ENCODE measurements at regions not wholly inside any gene's neighbourhood (a gene's known extent, or its start where the extent isn't known, plus 50 kb on each side); places are given as distances from the start of the nearest gene placed in this dataset.

DNA sequence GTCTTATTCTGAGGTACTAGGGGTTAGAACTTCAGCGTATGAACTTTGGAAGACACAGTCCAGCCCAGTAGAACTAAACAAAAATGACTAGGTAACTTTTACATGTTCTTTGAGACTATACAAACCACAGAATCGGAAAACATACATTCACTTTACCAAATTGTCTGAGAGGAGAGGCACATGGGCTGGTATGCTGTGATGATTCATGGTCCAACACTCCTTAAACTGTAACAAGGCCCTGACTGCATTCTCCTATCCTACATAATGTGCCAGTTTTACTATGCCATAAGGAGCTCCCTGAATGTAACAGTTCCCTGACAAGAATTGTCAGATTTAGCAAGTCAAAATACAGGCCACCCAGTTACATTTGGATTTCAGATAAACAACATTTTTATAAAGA lies 640.0 kb downstream of the RAB28 start:
- no peak for DNase-seq

DNA sequence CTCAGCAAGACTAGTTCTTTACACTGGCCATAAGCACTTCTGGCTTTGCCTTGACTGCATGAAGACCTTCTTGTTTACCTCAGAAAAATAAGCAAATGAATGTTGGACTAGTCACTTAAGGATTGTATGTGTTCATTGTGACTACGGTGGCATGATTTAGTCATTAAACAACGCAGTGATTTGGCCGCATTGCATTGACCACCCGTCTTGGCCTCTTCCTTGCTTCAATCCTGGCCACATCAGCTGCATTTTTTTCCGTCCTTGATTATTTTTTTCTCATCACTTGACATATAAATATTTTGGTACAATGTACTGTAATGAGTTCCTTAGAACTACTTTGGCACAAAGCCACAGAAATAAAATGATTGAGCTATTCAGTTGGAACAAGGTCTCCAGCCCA lies 656.2 kb downstream of the RAB28 start:
- no peak for DNase-seq

DNA sequence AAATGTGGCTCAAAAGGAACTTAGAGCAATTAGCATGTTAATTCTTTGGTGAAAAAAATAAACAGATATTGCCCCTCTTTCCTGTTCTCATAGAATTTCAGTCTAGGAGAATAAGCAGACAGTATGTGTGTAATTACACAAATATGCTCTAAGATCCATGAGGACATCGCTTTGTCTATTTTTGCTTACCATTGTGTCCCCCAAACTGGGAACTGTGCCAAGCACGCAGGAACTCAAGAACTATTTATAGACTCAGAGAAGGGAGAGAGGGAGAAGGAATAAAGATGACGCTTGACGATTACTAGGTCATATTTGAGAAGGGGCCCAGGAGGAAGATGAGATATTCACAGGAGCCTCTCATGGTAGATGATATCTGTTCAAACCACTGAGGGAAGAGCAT lies 692.6 kb downstream of the RAB28 start:
- no peak for DNase-seq

DNA sequence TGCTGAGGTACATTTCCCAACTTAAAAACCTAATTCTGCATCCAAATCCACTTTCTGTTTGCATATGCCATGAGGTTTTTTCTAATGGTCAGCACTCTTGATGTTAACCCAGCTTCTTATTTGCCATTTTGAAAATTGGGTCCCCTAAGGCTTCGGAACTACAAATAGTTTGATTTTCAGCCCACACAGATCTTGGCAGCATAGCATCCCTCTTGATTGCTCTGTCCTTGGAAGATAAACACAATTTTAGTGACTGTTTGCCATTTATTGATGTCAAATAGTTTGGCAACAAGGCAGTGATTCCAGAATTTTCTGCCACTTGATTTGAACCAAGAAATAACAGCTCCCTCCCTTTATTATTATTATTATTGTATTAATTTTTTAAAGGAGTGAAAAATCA lies 696.9 kb downstream of the RAB28 start:
- no peak for DNase-seq

DNA sequence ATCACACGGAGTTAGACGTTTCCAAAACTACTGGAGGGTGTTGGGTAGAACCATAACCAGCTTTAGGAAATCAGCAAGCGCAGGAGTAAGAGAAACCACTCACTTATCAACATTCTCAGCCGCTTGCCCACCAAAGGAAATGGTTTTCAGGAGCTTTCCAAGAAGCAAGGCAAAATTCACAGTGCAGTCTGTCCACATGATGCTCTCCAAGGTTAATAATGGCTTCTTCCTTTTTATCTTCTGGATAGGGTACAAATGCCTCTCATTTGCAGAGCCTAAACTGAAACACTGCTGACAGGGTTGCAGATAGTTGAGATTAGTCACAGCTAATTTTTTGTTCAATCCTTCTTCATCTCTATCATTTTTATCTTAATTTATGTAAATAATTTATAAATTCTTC lies 705.4 kb downstream of the RAB28 start:
- no peak for DNase-seq

DNA sequence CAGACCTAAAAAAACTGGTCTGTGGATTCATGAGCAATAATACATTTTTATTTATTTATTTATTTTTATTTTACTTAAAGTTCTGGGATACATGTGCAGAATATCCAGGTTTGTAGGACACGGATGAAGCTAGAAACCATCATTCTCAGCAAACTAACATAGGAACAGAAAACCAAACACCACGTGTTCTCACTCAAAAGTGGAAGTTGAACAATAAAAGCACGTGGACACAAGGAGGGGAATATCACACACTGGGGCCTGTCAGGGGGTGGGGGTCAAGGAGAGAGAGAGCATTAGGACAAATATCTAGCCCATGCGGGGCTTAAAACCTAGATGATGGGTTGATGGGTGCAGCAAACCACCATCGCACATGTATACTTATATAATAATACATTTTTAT lies 705.9 kb downstream of the RAB28 start:
- no peak for DNase-seq

DNA sequence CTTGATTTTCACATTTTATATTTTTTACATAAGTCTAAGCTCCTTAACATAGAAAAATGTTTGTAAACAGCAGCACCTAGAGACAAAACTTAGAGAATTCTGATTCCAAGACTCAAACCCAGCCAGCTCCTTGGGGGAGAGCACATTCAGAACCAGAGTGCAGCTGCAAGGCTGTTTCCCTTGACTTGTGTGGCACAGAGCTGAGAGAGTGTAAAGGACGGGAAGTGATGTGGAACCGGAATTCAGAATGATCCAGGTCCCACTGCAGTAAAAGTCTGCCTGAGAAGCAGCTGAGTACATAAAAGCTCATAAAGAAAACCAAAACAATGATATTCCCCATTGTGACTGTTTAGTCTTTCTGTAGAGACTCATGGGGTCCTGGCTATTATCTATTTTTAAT lies 713.8 kb downstream of the RAB28 start:
- DNase-seq: no peak

DNA sequence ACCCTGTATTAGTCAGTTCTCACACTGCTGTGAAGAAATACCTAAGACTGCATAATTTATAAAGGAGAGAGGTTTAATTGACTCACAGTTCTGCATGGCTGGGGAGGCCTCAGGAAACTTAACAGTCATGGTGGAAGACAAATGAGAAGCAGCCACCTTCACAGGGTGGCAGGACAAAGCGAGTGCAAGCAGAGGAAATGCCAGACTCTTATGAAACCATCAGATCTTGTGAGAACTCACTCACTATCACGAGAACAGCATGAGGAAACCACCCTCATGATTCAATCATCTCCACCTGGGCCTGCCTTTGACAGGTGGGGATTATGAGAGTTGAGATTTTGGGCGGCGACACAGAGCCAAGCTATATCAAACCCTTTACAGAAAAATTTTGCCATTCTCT lies 722.4 kb downstream of the RAB28 start:
- no peak for DNase-seq

DNA sequence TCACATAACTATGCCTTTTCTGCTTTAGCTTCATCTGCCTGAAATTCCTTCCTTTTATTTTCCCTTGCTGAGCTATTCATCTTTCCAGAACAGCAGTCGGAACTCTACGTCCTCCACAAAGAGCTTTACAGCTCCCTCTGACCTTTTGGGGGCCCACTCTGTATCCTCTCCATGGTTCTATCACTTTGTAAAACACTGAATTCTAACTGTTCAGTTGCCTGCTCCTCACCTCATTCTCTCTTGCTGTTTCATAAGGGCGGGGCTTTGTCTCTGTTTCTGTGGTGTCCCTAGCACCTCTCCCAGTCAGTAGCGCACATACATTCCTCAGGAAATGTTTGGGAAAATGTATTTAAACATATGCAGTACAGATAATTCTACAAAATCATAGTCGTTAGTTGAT lies 737.0 kb downstream of the RAB28 start:
- DNase-seq: no peak

DNA sequence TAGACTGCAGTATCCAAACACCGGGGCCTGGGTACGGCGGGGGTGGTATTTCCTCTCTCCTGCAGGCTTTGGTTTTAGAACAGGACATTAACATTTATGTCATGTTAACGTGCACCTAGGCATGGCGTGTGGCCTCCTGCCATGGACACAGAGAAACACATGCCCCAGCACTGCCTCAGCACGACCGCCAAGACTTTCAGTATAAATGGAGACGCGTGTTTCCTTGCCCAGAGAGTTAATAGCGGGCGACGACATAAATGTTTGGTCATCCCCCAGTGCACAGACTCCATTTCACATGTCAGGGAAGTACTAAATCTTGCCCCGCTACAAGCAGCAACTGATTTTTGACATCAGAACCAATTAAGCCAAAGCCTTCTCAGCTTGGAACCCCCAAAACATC lies 737.9 kb downstream of the RAB28 start:
- no peak for DNase-seq

DNA sequence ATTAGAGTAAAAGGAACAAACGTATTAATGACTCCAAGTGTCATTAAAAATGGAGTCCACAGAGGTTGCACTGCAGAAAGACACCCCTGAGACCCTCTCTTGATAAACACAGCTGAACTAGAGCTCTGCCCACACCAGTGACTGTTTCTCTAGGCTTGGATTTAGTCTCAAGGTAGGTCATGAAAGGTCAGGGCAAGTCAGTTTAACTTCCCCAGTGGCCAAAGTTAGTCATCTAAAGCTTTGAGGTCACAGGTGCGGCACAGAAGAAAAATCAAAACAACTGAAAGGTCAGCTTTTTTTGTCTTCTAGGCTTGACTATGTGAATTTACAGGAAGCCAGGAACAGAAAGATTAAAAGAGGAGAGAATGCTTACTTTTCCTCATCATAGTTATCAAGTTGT lies 749.6 kb downstream of the RAB28 start:
- no peak for DNase-seq

DNA sequence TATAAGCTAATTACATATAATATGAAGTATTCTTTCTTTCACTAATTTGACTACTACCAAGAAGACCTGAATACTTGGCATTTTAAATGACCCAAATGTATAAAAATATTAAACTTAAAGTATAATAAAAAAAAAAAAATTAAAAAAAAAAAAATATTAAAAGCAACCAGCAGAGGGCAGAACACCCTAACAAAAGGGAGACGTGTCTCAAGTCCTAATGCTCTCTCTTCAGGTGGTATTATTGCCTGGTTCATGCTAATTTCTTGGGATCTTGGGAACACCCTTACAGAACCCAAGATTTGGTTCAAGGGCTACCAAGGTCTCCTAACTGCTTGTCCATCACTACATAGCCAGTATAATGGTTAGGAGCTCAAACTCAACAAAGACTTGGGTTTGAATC lies 754.8 kb downstream of the RAB28 start:
- no peak for DNase-seq

DNA sequence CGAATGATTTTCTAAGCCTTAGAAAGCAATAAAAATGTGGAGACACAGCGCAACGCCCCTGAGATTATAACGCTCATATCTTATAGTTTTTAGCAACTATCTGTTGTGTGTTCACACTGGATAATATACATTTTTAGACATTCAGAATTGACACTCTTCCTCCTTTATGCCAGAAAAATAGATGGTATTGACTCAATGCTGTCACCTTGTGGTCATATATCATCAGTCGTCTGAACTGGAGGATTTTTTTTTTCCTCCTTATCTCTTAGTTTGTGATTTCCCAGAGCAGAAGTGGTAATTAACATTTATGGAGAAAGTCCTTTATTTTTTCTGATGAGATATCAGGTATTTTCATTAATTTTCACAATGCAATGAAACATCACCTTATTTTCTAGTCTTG lies 759.6 kb downstream of the RAB28 start:
- no peak for DNase-seq

DNA sequence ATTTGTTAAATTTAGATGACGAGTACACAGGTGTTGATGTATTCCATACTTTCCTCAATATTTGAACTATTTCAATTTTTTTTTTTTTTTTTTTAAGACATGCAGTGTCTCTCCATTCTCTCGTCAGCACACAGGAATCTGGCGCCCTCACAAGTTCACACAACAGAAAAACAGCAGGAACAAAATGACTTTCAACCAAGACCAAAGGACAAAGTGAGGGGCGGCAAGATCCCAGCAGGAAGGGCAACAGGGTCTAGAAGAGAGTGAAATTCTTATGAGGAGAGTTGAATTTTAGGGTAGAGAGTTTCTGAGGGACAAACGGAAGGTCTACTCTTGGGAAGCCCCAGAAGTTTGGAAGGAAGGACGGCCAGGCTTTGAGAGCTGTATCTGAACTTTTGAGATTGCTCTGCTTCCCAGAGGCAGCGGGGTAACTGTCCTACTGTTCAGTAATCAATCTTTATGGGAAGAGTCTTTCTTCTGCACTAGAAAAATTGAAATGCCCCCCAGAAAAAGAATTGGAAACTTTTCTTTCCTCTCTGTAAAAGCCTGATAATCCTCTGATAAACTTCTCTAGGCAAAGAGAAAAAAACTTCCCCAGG lies 760.2 kb downstream of the RAB28 start:
- DNase-seq: no peak

DNA sequence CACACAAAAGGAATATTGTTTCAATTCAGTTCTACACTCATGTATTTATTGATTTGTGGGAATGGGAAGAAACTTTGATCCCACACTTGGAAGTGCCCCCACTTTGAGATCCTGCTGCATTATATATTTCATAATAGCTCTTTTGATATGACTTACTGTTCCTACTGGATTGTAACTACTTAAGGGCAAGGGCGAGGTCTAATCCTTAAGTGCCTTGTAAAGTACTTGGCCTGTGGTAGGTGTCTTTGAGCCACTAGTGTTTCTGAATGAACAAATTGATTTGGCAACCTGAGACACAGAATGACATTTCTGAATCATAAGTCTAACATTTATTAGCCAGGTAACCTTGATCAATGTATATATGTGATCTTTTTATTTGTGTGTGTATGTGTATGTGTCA lies 767.2 kb downstream of the RAB28 start:
- no peak for DNase-seq

DNA sequence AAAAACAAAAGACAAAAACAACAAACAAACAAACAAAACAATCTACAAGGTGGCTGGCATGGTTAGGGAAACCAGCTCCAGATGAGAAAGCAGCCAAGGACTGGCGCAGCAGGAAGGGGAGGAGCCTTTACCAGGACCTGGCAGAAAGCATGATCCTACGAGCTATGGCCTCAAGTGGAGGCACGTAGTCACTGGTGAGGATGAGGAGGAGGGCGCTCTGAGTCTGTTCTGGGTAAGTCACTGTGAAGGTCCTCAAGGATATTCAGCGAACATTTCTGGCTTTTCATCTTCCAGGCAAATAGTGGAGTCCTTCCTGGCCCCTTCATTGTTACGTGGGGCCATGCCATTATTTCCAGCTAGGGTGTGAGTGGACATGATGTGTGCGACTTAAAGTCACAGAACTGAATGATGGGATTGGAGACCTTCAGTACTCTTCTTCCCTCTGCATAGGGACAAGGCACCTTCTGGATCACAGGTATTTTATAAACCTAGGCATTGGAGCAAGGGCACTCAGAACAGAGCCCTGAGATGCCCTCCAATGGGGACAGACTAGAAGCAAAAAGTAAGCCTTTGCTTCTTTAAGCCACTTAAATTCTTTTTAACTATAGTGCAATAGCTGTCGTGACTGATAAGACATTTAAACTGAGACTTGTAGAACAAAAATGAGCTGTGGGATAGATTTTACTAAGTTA lies 771.3 kb downstream of the RAB28 start:
- DNase-seq: no peak

DNA sequence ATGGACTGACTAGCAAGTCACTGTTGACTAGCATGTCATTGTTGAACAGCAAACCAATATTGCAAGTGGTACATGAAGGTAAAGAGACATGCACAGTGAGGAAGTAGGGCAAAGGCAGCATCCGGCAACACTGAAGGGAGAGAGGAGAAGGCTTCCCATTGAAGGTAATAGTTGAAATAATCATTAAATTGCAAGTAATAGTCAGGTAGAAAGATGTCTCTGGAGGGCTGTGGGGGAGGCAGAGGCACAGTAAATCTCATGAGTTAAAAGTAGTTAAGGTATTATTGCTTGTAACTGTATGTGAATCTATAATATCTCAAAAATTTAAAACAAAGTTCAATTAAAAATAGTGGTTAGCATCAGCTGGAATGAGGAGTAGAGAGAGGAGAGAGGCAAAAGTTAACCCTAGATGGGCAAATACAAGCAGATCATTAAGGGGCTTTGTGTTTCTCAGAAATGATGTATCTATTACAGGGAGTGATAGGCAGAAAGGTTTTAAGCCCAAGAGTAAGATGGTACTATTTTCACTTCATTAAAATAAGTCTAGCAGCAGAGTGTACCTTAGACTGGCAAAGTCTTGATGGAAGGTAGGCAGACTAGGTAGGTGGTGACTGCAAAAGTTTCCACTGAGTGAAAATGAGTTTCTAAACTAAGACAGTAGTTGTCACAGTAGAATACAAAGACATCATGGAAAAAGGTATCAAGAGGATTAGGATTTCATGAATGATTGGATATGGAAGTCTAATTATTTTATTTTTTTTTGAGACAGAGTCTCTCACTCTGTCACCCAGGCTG lies 776.6 kb downstream of the RAB28 start:
- no peak for DNase-seq

DNA sequence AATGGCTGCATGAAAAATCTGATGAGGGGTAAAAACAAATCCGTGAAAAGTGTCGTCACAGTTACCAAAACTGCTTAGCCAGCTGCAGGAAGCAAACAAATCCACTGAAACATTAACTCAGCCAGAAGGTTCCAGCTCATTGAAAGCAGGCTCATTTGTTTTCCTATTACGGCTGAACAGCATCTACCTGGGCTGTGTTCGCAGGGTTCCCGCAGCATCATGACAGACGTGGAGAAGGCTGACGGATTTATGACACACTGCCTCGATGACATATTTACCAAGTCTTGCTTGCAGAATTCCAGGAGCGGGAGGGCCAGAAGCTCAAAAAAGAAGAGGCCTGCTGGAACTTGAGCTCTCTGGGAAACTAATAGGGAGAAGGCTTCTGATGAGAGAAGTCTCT lies 781.1 kb downstream of the RAB28 start:
- DNase-seq: no peak

DNA sequence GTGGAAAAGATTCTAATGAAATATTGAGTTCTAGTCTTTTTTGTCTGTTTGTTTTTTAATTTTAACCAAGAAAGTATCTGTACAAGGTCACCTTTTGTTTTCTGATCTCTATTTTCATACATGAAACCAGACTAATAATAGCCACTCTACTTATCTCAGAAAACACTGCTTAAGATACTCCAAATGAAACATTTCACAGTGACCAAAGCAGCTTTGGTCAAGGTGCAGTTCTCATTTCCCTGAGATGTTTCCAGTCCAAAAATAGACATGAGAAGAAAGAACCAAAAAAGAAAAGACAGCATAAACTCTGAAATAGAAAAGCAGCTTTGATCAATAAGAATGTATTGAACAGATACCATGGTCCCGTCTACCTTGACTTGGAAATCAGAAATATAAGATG lies 782.8 kb downstream of the RAB28 start:
- no peak for DNase-seq

DNA sequence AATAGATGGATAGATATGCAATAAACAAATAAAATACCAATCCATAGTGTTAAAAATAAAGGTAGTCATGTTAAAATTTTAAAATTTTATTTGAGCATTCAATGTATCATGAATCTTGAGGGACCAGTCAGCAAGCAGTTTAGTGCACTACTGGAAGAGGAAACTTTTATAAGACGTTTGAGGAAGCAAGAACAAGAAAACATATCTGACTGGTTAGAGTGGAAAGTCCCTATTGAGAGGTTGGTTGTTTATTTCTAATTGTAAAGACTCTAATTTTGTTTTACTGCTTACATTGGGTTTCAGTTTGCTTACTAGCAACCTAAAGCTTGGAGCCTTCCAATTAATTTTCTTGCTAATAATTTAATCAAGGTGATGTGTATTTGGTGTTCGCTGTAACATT lies 786.2 kb downstream of the RAB28 start:
- DNase-seq: no peak

DNA sequence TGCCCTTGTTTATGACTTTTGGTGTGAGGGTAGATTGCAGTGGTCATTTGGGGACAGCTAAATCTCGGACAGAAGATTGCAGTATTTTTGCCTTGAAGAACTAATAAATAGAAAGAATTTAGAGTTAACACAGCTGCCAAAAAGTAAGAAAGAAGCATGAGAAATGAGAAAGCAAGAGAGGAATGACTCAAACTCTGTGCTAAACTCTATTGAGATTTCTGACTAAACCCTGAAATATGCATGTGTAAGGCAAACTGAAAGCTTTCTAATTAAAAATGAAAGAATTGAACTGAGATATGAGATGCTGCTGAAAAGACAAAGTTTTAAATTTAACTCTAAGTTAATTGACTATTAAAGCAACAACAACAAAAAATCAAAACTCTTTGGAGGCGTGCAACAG lies 791.3 kb downstream of the RAB28 start:
- no peak for DNase-seq

DNA sequence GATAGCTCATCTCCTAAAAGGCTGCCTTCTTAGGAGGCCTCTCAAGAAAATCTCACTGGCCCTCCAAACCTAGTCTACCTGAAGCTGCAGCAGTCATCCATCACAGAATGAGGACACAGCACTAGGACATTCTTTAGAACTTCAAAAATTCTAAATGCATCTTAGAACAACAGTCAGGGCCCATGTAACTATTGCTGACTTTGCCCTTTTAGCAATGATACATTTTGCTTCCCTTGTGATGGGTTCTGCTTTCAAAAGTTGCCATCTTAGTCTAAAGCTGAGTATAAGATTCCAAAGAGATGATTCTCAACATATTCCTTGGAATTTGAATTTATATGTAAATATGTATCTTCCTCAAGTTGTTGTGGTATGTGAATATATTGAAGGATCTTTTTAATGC lies 793.0 kb downstream of the RAB28 start:
- no peak for DNase-seq

DNA sequence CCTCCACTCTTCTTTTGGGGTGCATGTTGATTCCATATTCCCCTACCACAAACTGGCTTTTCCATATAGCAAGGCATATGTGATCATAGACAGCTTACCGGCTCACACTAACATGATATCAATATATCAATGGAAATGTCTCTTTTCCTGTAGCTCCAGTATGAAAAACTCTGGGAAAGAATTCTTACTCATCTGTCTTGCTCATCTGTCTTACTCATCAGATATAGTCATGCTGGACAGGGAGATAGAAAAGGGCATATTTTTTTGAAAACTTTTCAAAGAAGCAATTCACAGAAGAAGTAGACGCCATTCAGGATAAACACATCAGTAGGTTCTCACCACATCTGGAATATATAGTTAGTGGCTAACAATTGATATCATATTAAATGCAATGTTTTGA lies 794.7 kb downstream of the RAB28 start:
- no peak for DNase-seq

DNA sequence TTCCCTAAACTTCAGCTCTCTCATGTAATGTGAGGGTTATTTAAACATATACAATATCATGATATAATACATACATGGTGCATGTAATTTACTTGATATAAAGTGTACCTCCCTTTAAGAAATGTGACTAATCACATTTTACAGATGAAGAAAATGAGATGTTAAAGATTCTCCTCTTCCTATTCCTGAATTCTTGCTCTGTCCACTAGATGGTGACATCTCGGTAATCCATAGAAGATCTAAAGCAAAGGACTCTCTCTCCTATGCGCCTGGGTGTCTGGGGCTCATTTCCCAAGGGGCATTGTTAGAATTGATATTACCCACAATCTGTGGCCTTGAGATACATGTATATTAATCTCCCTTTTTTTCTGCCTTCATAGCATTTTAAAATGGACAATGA lies 804.9 kb downstream of the RAB28 start:
- DNase-seq: no peak
